GM13976 (cell line): ENCODE measurements at regions not wholly inside any gene's neighbourhood (a gene's known extent, or its start where the extent isn't known, plus 50 kb on each side); places are given as distances from the start of the nearest gene placed in this dataset.

Source experiments
- DNase-seq: peaks from one replicate; pipeline ENCODE4 v3.0.0; 2012; ENCODE audit warnings: low spot score
- in situ Hi-C: fragments of 300-500 bp; cut with MboI; formaldehyde crosslinking; loops from one replicate; pipeline ENCODE4 v1.12.0; 2022; ENCODE audit warnings: low sequenced_read_pairs, mixed read lengths, inconsistent platforms; ENCODE audit not compliant: unreplicated experiment
- TF ChIP-seq, protein P1 (sequence below): IDR thresholded peaks from 2 replicates; pipeline ENCODE4 v1.5.1; 2012; ENCODE audit warnings: borderline replicate concordance, mild to moderate bottlenecking; ENCODE audit not compliant: insufficient read depth; ENCODE audit errors: extremely low read depth, missing control alignments, control extremely low read depth

DNA sequence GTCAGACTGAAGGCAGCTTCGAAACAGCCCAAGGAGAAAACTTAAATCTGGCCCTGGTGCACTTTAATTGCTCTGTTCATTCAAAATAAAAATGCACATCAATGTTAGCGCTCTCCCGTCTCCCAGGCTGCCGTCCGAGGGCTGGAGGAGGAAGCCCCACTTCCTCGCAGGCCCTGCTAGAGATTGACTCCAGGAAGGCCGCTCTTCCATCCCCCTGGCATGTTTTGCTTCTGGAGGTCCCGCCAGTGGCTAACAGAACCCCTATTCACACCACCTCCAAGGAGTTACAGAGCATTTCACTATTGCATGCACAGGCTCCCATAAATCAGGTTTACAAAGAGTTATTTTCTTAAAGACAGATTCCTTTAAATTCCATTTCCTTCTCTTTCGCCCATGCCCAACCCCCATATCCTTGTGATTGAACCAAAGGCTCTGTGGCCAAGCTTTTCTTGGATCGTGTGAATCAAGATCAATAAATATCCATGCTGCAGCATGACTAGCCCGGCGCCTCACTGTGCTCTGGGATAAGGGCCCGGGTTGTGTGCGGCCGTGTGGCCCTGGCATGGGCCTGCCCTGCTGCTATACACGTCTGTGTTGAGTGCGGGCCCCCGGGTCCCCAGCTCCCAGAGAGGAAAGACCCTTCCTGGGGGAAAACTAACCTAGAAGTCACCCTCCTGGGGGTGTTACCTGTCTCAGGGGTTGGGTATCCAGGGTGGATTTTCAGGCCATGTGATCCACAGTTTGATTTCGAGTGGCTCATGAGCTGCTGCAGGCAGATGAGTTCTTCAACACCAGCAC is 118.7 kb upstream of the GDF10 start:
- in situ Hi-C loops: no loop called here
- DNase-seq: no peak
- TF ChIP-seq, protein P1, sequence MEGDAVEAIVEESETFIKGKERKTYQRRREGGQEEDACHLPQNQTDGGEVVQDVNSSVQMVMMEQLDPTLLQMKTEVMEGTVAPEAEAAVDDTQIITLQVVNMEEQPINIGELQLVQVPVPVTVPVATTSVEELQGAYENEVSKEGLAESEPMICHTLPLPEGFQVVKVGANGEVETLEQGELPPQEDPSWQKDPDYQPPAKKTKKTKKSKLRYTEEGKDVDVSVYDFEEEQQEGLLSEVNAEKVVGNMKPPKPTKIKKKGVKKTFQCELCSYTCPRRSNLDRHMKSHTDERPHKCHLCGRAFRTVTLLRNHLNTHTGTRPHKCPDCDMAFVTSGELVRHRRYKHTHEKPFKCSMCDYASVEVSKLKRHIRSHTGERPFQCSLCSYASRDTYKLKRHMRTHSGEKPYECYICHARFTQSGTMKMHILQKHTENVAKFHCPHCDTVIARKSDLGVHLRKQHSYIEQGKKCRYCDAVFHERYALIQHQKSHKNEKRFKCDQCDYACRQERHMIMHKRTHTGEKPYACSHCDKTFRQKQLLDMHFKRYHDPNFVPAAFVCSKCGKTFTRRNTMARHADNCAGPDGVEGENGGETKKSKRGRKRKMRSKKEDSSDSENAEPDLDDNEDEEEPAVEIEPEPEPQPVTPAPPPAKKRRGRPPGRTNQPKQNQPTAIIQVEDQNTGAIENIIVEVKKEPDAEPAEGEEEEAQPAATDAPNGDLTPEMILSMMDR: no peak

DNA sequence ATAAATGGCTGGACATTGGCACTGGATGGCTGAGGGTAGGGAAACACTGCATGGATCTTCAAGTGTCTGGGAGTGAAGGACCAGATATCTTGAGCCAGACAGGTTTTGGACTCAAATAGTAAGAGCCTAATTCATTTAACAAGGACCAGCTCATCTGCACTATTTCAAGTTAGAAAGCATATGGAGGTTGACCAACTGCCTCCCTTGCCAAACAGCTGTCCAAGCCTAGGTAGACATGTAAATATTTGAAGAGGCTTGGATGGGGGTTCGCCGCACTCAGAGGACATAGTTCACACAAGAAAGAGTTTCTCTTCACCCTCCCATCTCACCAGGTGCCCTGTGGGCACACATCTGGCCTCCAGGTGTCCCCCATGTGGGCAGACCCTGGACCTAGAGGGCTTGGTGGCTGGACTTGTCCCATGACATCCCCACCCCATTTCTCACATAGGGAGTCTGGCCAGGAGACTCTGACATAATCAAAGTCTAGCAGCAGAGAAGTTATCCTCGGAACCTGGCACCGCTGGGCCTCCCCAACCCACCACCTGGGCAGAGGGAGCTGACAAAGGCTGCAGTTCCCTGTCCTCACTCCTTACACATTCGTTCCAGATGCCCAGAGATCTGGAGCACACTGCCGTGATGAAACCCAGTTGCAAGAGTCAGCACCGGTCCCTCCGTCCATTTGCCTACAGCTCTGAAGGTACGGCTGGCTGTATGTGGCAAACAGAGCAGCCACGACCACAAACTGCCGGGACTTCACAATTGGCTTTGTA is 116.9 kb upstream of the GDF10 start:
- TF ChIP-seq, protein P1: no peak
- in situ Hi-C loops: no loop called here
- no peak for DNase-seq

DNA sequence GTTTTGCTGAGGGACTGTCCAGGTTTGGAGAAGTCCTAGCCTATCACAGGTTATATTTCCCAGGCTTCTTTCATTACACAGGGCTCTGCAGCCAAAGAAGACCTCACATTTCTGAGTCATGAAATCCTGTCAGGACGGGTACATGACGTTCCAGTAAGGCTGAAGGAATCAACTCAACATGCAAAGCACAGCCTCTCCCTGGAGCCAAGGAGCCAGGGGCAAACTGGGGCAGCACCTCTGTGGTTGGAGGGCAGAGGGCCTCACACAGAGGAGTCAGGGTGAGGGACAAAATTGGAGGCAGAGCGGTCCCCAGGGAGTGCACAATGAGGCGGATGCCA is 116.3 kb upstream of the GDF10 start:
- in situ Hi-C loops: no loop called here
- TF ChIP-seq, protein P1: no peak
- DNase-seq: no peak

DNA sequence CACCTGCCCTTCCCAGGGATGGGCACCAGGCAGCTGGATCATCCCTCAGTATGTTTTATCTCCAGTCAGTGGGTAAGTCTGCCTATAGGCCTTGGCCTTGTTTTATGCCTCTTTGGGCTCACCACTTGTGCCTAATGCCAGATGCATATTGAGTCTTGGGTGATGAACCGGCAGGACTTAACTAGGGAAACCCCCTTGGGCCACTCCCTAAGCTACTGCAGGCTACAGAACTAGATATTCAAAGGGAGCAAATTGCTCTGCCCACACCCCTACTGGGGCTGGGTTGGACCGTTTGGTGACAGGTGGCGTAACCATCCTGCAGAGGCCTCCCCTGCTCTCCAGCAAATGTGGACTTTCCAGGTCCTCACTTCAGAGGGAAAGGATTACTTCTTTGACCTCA is 115.7 kb upstream of the GDF10 start:
- TF ChIP-seq, protein P1: no peak

DNA sequence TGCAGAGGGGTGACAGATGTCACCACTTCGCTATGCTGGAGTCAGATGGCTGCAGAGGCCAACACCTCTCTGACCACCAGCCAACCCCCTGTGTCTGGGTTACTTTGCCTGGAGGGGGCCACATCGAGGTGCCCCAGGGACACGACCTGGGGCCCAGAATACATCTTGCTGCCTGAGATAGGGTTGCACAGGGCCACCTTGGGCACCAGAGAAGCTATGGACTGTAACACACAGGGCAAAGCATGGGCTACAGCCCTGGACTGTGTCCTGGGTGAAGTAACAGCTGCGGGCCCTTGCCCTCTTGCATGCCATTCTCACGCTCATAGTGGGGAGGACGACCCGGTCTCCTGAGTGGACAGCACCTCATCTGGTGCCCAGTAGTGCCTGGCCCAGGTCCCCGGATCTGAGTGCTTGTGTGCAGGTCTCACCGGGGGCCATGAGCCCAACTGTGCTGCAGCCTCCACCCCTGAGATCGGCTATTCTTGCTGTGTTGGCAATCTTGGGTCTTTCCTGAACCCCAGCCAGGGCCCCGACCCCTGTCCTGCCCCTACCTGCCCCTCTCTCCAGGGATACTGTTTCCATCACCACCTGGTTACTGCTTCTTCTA is 115.2 kb upstream of the GDF10 start:
- in situ Hi-C loops: no loop called here
- TF ChIP-seq, protein P1: no peak
- DNase-seq: no peak

More for the DNA sequence above, 115.7 kb upstream of the GDF10 start:
- no peak for DNase-seq
- in situ Hi-C loops: no loop called here

DNA sequence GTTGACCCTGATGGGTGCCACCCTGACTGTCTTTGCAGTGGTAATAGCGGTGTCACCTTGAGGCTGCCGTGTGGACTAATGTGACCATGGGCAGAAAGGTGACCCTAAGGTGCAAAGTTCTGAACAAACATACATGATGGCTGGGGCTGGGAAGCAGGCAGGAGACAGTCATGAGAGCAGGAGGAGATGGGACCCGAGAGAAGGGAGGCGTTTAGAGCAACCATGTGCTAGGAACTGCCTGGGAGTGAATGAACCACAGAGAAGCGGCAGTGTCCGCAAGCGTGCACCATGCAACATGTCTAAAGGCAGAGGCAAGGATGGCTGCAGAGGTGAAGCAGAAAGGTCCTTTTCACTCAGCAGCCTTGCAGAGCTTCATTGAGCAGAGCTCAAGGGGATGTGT is 113.1 kb upstream of the GDF10 start:
- TF ChIP-seq, protein P1: no peak
- no peak for DNase-seq
- in situ Hi-C loops: no loop called here
